T-helper 1 cell treated with Interleukin-12 subunit alpha and Interleukin-12 subunit beta and Interleukin-4 antibody, amounts not matched to agents 30 μg/mL and 1 μg/mL, for 36 hours (primary cell): ENCODE measurements at regions not wholly inside any gene's neighbourhood (a gene's known extent, or its start where the extent isn't known, plus 50 kb on each side); places are given as distances from the start of the nearest gene placed in this dataset.

Experiments used
- H3K27ac Mint-ChIP-seq: one replicate; pipeline ENCODE4 v1.8.0; 2021; ENCODE audit warnings: mild to moderate bottlenecking, mixed read lengths
- H3K27me3 Mint-ChIP-seq: one replicate; pipeline ENCODE4 v1.8.0; 2021; ENCODE audit warnings: low read depth, mixed read lengths
- H3K36me3 Mint-ChIP-seq: one replicate; pipeline ENCODE4 v1.8.0; 2021; ENCODE audit warnings: low read depth, mixed read lengths
- H3K4me1 Mint-ChIP-seq: one replicate; pipeline ENCODE4 v1.8.0; 2021; ENCODE audit warnings: low read depth, mixed read lengths
- H3K4me3 Mint-ChIP-seq: one replicate; pipeline ENCODE4 v1.8.0; 2021; ENCODE audit warnings: mild to moderate bottlenecking, moderate library complexity, mixed read lengths
- H3K9me3 Mint-ChIP-seq: one replicate; pipeline ENCODE4 v1.8.0; 2021; ENCODE audit warnings: mixed read lengths

DNA sequence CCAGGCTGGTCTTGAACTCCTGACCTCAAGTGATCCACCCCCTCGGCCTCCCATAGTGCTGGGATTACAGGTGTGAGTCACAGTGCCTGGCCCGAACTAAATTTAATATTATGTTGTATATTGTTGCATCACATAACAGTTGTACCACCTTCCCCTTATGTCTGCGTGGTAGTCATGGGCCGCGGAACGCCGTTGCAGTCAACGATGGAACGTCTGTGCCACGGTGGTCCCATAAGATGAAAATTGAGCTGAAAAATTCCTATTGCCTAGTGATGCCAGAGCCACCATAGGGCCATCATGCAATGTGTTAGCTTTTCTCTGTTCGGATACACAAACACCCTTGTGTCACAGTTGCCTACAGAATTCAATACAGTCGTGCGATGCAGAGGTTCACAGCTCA lies 236.1 kb downstream of the TEX29 start:
- Mint-ChIP-seq H3K36me3 (no peaks in the 10 kb centered on the region), H3K4me3 (no peak overlapping the region), H3K4me1 (no peaks in the 10 kb centered on the region), H3K27ac (no peak overlapping the region), H3K9me3 (no peaks in the 10 kb centered on the region), H3K27me3 (no peaks in the 10 kb centered on the region)

- Mint-ChIP-seq H3K4me3 (no peak overlapping the region), H3K9me3 (no peaks in the 10 kb centered on the region), H3K36me3 (no peaks in the 10 kb centered on the region), H3K27ac (no peak overlapping the region), H3K27me3 (no peaks in the 10 kb centered on the region), H3K4me1 (no peaks in the 10 kb centered on the region)
These were observed 237.7 kb downstream of the TEX29 start for GRCh38 chr13:111557921-111558699.

DNA sequence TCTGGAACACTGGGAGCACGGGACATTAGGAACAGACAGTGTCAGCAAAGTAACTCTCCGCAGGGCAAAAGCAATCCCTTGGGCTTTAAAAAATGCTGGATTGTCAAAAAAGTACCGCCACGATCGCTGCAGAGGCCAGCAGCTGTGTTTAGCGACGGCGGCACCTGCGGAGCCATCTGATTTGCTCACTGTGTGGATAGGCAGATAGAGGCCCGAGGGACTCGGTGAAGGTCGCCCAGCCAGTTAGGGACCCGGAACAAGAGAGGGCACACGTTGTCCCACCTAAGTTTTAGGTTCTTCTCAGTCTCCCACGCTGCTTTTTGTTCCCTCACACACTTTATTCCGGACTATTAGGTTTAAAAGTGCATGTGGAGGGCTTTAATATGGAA lies 238.3 kb downstream of the TEX29 start:
- H3K27me3 Mint-ChIP-seq, result no peaks in the 10 kb centered on the region

DNA sequence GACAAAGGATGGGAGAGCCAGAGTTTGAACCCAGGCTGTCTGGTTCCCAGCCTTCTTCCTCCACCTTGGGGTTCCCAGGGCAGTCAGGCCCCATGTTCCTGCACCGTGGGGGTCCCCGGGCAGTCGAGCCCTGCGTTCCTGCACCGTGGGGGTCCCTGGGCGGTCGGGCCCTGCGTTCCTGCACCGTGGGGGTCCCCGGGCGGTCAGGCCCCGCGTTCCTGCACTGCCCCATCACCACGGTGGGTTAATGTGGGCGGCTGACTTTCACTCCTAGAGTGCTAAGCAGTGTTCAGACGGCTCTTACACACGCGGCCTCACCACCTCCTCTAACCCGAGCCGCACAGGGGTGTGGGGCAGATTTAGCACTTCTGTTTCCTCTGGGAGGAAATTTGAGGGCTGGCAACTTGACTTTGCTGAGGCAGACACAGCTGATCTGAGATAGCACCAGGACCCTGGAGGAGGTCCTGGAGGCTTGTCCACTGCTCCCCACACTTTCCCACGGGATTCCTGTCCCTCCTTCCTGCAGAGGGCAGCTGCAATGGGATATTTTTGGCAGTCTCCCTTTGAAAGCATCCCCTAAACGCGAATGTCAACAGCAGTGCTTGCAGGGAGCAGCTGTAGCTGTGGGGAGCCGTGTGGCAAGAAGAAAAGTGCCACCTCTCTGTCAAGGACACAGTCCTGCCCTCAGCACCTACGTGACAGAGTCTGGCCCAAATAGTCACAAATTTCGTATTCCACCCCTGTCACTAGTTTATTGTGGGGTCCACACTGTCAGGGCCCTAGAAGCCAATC lies 239.4 kb downstream of the TEX29 start:
- Mint-ChIP-seq H3K4me3 (no peak overlapping the region), H3K36me3 (no peaks in the 10 kb centered on the region), H3K4me1 (no peaks in the 10 kb centered on the region), H3K27ac (no peak overlapping the region), H3K9me3 (no peaks in the 10 kb centered on the region), H3K27me3 (no peaks in the 10 kb centered on the region)

More for the DNA sequence above, 238.3 kb downstream of the TEX29 start:
- no peaks in the 10 kb centered on the region for H3K36me3 Mint-ChIP-seq
- no peaks in the 10 kb centered on the region for H3K4me1 Mint-ChIP-seq
- H3K4me3 Mint-ChIP-seq, result no peak overlapping the region
- H3K27ac Mint-ChIP-seq, result no peak overlapping the region
- no peaks in the 10 kb centered on the region for H3K9me3 Mint-ChIP-seq

- Mint-ChIP-seq H3K27ac (no peak overlapping the region), H3K4me3 (no peak overlapping the region), H3K4me1 (no peaks in the 10 kb centered on the region), H3K36me3 (no peaks in the 10 kb centered on the region), H3K9me3 (no peaks in the 10 kb centered on the region), H3K27me3 (no peaks in the 10 kb centered on the region)
These were observed 240.8 kb downstream of the TEX29 start for GRCh38 chr13:111561091-111561781.

- Mint-ChIP-seq H3K27ac (no peak overlapping the region), H3K36me3 (no peaks in the 10 kb centered on the region), H3K4me1 (no peaks in the 10 kb centered on the region), H3K4me3 (no peak overlapping the region), H3K27me3 (no peaks in the 10 kb centered on the region), H3K9me3 (peaks cover 2% of the 10 kb centered on the region)
These were observed 242.3 kb downstream of the TEX29 start for GRCh38 chr13:111562716-111563115.

GRCh38 chr13:111564606-111565005 lies 244.2 kb downstream of the TEX29 start:
- H3K27ac Mint-ChIP-seq, result no peak overlapping the region
- H3K9me3 Mint-ChIP-seq, result peaks cover 17% of the 10 kb centered on the region
- no peaks in the 10 kb centered on the region for H3K36me3 Mint-ChIP-seq
- H3K27me3 Mint-ChIP-seq, result no peaks in the 10 kb centered on the region
- no peaks in the 10 kb centered on the region for H3K4me1 Mint-ChIP-seq
- H3K4me3 Mint-ChIP-seq, result no peak overlapping the region

DNA sequence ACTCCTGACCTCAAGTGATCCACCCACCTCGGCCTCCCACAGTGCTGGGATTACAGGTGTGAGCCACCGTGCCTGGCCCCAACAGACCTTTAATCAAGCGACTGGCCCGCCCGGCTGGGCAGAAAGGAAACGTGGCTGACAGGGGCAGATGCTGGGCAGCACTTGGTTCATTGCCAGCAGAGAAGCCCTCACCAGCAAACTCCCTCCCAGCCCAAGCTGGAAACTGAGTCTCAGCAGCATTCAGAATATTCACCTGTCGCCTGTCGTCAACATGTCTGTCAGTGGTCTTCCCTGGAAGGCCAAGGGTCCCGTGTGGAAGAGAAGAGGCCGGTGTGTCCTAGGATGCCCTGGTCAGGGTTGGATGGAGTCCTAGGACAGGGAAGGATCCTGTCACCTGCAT lies 245.0 kb downstream of the TEX29 start:
- H3K27ac Mint-ChIP-seq, result no peak overlapping the region
- H3K4me1 Mint-ChIP-seq, result no peaks in the 10 kb centered on the region
- no peaks in the 10 kb centered on the region for H3K27me3 Mint-ChIP-seq
- H3K36me3 Mint-ChIP-seq, result no peaks in the 10 kb centered on the region
- H3K9me3 Mint-ChIP-seq, result peaks cover 17% of the 10 kb centered on the region
- H3K4me3 Mint-ChIP-seq, result no peak overlapping the region

- H3K27me3 Mint-ChIP-seq, result no peaks in the 10 kb centered on the region
These were observed 246.1 kb downstream of the TEX29 start for GRCh38 chr13:111566567-111566966.

GRCh38 chr13:111567637-111568036 lies 247.2 kb downstream of the TEX29 start:
- H3K9me3 Mint-ChIP-seq, result peaks cover 17% of the 10 kb centered on the region
- H3K4me3 Mint-ChIP-seq, result no peak overlapping the region
- no peak overlapping the region for H3K27ac Mint-ChIP-seq
- H3K27me3 Mint-ChIP-seq, result no peaks in the 10 kb centered on the region
- H3K36me3 Mint-ChIP-seq, result no peaks in the 10 kb centered on the region
- H3K4me1 Mint-ChIP-seq, result no peaks in the 10 kb centered on the region

More at GRCh38 chr13:111566567-111566966, 246.1 kb downstream of the TEX29 start:
- Mint-ChIP-seq H3K27ac (no peak overlapping the region), H3K9me3 (peaks cover 17% of the 10 kb centered on the region), H3K4me3 (no peak overlapping the region), H3K4me1 (no peaks in the 10 kb centered on the region), H3K36me3 (no peaks in the 10 kb centered on the region)

GRCh38 chr13:111568290-111568689 lies 247.8 kb downstream of the TEX29 start:
- H3K4me3 Mint-ChIP-seq, result no peak overlapping the region
- no peaks in the 10 kb centered on the region for H3K36me3 Mint-ChIP-seq
- no peaks in the 10 kb centered on the region for H3K4me1 Mint-ChIP-seq
- no peaks in the 10 kb centered on the region for H3K27me3 Mint-ChIP-seq
- no peak overlapping the region for H3K27ac Mint-ChIP-seq
- peaks cover 18% of the 10 kb centered on the region for H3K9me3 Mint-ChIP-seq

GRCh38 chr13:111570911-111571310 lies 250.5 kb downstream of the TEX29 start:
- peaks cover 2% of the 10 kb centered on the region for H3K36me3 Mint-ChIP-seq

GRCh38 chr13:111572956-111573761 lies 252.7 kb downstream of the TEX29 start:
- Mint-ChIP-seq H3K4me1 (no peaks in the 10 kb centered on the region), H3K36me3 (peaks cover 2% of the 10 kb centered on the region), H3K27ac (no peak overlapping the region), H3K4me3 (no peak overlapping the region), H3K9me3 (peaks cover 29% of the 10 kb centered on the region), H3K27me3 (no peaks in the 10 kb centered on the region)

More at GRCh38 chr13:111570911-111571310, 250.5 kb downstream of the TEX29 start:
- Mint-ChIP-seq H3K27ac (no peak overlapping the region), H3K9me3 (peaks cover 35% of the 10 kb centered on the region), H3K27me3 (no peaks in the 10 kb centered on the region), H3K4me1 (no peaks in the 10 kb centered on the region), H3K4me3 (no peak overlapping the region)

- Mint-ChIP-seq H3K4me1 (no peaks in the 10 kb centered on the region), H3K9me3 (peaks cover 25% of the 10 kb centered on the region), H3K4me3 (no peak overlapping the region), H3K27ac (no peak overlapping the region), H3K36me3 (peaks cover 2% of the 10 kb centered on the region), H3K27me3 (no peaks in the 10 kb centered on the region)
These were observed 253.4 kb downstream of the TEX29 start for GRCh38 chr13:111573801-111574200.
